Activated CD8-positive, alpha-beta memory T cell treated with anti-CD3 and anti-CD28 coated beads for 36 hours (primary cell): ENCODE measurements at regions not wholly inside any gene's neighbourhood (a gene's known extent, or its start where the extent isn't known, plus 50 kb on each side); places are given as distances from the start of the nearest gene placed in this dataset.
"Not testable (repeated sequence)": the region's sequence is repeated elsewhere in the genome, so short reads cannot be mapped to it uniquely, and the experiment has no call there.

Experiments
- CTCF ChIA-PET: fragments of 350-600 bp; sonication (Branson Sonifier 250); formaldehyde crosslinking; loops from one replicate; lab custom pipeline; 2021; ENCODE audit warnings: antibody characterized with exemption; lab: Charles Lee
- POLR2A ChIA-PET: fragments of 350-600 bp; sonication (Branson Sonifier 250); formaldehyde crosslinking; loops from one replicate; lab custom pipeline; 2021; ENCODE audit warnings: antibody characterized with exemption; lab: Charles Lee

DNA sequence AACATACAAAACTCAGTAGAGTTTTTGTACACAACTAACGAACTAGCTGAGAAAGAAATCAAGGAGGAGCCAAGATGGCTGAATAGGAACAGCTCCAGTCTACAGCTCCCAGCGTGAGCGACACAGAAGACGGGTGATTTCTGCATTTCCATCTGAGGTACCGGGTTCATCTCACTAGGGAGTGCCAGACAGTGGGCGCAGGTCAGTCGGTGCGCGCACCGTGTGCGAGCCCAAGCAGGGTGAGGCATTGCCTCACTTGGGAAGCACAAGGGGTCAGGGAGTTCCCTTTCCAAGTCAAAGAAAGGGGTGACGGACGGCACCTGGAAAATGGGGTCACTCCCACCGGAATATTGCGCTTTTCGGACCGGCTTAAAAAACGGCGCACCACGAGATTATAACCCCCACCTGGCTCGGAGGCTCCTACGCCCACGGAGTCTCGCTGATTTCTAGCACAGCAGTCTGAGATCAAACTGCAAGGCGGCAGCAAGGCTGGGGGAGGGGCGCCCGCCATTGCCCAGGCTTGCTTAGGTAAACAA, 200.3 kb downstream of the NKX6-1 start:
- CTCF ChIA-PET, POLR2A ChIA-PET: not testable (repeated sequence)

GRCh38 chr4:84298023-84298718, 200.9 kb downstream of the NKX6-1 start:
- ChIA-PET POLR2A (no interaction called here), CTCF (no interaction called here)

GRCh38 chr4:84291969-84292368, 207.1 kb downstream of the NKX6-1 start:
- ChIA-PET CTCF (no interaction called here), POLR2A (no interaction called here)

DNA sequence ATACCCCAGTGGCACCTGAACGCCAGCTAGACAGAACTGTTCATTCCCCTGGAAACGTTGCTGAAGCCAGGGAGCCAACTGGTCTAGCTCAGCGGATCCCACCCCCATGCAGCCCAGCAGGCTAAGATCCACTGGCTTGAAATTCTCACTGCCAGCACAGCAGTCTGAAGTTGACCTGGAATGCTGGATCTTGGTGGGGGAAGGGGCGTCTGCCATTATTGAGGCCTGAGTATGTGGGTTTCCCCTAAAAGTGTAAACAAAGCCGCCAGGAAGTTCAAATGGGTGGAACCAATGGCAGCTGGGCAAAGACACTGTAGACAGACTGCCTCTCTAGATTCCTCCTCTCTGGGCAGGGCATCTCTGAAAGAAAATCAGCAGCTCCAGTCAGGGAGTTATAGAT, 213.0 kb downstream of the NKX6-1 start:
- POLR2A ChIA-PET, result no interaction called here
- CTCF ChIA-PET, result no interaction called here

GRCh38 chr4:84279678-84280077, 219.4 kb downstream of the NKX6-1 start:
- POLR2A ChIA-PET, result no interaction called here
- CTCF ChIA-PET, result no interaction called here

DNA sequence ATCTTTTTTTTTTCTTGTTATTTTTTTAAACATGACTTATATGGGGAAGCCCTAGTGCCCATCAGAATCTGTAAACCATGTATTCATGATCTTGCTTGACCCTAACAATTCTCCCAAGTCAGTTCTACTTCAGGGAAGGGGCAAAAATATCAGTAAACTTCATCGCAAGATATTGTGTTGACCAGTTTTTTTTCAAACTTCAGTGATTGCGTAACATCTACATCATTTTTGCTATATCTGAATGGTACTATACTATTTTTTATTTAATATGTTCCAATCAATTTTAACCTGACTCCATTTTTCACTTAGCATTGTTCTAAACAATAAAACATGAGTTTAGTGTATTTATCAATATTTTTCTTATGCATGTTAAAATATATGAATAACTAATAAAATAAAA, 221.2 kb downstream of the NKX6-1 start:
- POLR2A ChIA-PET, result no interaction called here
- CTCF ChIA-PET, result no interaction called here

- CTCF ChIA-PET, result no interaction called here
Observed at GRCh38 chr4:84276752-84277151, 222.3 kb downstream of the NKX6-1 start.

DNA sequence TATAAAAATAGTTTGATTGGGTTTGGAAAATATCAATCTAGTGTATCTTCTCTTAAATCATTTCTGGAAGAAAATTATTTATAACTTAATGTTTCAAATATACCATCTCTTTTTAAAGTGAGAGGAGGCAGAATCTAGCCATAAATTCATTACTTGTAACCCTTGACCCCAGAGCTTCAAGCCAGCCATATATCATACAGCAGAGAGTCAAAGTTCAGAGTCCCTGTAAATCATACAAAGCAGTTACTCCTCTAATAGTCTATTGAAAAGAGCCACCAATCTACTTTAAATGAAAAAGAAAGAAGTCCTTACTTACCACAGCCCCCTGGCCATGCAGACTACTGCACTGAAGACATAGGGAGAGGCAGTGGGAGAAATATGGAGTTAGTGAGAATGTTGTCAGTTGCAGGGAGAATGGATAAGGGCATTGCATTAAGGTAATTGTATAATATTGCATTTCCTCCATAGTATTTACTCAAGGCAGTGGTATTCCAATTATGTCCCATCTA, 229.5 kb downstream of the NKX6-1 start:
- POLR2A ChIA-PET, result no interaction called here
- CTCF ChIA-PET, result no interaction called here

More at GRCh38 chr4:84276752-84277151, 222.3 kb downstream of the NKX6-1 start:
- POLR2A ChIA-PET, result no interaction called here

- POLR2A ChIA-PET, result no interaction called here
- CTCF ChIA-PET, result no interaction called here
Observed at GRCh38 chr4:84264652-84265051, 234.4 kb downstream of the NKX6-1 start.

GRCh38 chr4:84263415-84263814, 235.7 kb downstream of the NKX6-1 start:
- ChIA-PET CTCF (no interaction called here), POLR2A (no interaction called here)

GRCh38 chr4:84260495-84260894, 238.6 kb downstream of the NKX6-1 start:
- POLR2A ChIA-PET, result no interaction called here
- CTCF ChIA-PET, result no interaction called here

DNA sequence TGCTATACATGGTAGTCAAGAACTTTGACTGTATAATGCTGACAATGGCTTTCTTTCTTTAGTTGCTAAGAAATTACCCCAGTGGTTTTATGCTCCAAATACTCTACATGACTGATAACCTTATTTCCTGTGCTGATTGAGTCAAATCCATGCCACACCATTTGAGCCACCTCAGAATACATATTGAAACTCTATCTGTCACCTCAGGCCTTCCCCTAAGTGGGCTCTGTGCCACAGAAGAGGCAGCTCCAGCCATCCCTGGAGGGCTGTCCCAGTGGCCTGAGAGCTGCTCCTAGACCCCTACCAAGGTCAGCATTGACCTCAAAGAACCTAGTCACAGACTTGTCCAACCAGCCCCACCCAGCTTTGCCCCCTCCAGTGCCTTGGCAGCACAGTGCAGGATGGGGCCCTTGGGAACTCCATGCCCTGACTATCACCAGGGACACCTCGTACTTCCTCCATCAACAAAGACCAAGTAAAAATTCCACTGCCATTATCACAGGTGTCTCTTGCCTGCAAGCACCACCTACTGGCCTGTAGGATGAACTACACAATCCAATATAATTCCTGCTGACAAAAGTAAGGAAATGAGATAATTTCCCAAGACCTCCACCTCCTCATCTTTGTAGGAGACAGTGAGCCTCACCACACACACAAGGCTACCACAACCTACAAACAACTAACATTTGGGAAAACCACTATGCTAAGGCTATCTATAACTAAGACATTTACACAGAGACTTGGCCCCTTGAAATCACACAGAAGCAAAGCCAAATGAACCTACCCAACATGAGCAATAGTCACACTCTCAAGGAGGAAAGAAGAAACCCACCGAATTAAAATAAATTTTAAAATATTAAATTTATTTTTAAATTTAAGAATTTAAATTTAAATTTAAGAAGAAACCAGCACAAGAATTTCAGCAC, 239.9 kb downstream of the NKX6-1 start:
- CTCF ChIA-PET, result no interaction called here
- POLR2A ChIA-PET, result no interaction called here

DNA sequence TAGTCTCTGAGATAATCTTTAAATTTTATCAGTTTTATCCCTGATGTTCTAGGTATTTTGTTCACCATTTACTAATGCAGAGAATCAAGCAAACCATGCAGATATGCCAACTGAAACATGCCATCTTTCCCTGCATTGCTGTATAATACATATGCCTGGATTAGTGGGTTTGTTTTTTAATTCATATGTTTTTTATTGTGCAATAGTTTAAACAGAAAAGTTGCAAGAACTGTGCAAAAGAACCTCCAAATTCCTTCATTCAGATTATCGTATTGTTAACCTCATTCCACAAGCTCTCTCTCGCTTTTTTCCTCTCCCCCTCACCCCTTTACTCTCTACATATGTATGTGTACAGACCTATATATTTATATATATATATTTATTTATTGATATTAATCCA, 244.6 kb downstream of the NKX6-1 start:
- ChIA-PET POLR2A (no interaction called here), CTCF (no interaction called here)

DNA sequence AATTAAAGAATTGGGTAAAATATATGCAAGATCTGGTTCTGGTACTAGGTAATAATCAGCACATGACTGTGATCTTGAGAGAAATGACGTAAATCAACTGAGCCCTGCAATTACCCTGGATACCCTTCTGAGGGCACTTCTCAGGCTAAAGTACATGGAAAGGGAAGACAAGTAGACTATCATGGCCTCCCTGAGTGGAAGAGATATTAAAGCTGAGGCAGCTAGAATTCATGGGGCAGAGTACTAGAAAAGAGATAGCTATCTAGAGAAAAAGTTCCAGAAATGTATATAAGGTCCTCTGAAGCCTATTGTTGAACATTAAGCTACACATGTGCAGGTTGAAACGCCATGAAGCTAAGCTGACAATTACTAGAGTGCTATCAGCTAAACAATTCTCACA, 249.6 kb downstream of the NKX6-1 start:
- CTCF ChIA-PET, result no interaction called here
- POLR2A ChIA-PET, result no interaction called here

GRCh38 chr4:84245042-84245441, 254.1 kb downstream of the NKX6-1 start:
- POLR2A ChIA-PET, CTCF ChIA-PET: not testable (repeated sequence)

GRCh38 chr4:84244346-84244801, 254.7 kb downstream of the NKX6-1 start:
- POLR2A ChIA-PET, CTCF ChIA-PET: not testable (repeated sequence)

- ChIA-PET CTCF (no interaction called here), POLR2A (no interaction called here)
Observed at GRCh38 chr4:84243685-84244084, 255.4 kb downstream of the NKX6-1 start.

DNA sequence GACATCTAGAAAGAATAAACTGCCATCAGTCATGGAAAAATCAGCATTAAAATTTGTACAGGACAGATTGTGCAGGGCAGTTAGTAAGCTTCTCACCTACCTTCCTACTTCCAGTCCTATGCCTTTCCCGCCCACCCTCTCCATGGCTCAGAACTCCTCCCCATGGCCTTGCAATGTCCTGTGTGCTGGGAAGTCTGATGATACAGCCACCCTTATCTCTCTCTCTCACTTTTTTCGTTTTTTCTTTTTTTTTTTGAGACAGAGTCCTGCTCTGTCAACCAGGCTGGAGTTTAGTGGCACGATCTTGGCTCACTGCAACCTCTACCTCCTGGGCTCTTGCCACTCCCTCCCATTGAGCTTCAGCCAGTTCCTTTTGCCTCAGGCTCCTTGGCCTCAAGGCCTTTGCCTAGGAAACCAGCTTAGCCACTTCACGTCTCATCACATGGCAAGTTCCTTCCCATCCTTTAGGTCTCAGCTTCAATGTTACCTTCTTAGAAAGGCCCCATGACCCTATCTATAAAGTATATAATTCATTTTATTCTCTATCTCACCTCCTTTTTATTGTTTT, 259.7 kb downstream of the NKX6-1 start:
- POLR2A ChIA-PET, result no interaction called here
- CTCF ChIA-PET, result no interaction called here

DNA sequence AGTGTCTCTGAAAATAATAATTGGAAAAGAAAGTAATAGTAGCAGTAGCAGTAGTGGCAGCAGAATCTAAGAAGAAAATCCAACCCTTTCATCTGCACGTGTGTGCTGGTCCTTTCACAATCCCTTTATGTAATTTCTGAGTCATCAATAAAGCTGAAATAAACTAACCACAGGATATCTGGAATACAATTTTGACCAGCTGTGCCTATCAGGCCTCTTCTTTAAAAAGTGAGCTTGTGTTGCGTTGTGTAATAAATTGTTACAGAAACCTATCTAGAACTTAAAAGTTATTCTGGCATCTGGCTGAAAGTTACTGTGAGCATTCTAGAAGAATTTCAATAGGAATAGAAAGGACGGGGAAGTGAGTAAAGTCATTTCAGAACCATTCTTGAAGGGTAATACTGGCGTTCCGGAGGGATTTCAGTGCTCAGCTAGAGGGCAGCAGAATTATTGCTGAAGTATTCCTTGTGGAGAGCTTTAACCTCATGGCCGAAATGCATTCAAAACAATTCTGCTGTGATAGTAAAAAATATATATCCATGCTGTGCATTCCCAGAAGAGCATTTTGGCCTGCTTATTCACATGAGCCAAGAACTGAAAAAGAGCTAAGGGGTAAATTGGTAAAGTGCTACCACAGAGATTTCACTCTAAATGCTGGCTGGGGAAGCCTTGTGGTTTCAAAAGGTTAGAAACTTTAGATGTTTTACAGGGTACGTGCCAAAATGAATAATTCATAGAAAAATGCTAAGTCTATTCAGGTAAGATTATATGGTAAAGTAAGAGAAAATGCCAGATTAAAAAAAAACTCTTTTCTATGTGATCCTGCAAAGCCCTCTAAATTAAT, 260.6 kb downstream of the NKX6-1 start:
- CTCF ChIA-PET, result no interaction called here
- POLR2A ChIA-PET, result no interaction called here
